HepG2 (cell line): ENCODE measurements at regions not wholly inside any gene's neighbourhood (a gene's known extent, or its start where the extent isn't known, plus 50 kb on each side); places are given as distances from the start of the nearest gene placed in this dataset.
"Not testable (repeated sequence)": the region's sequence is repeated elsewhere in the genome, so short reads cannot be mapped to it uniquely, and the experiment has no call there.

ENCODE experiments used
- ATAC-seq: fragments of 200-7000 bp; cut with Tn5 transposase; 3 replicates; pipeline ENCODE4 v1.9.1; 2020; ENCODE audit warnings: mild to moderate bottlenecking, moderate library complexity
- BruUV-seq: library from RNA; stranded (reverse); fragments of 400-500 nt; replicated peaks from 2 replicates; lab custom pipeline; 2021; lab: Mats Ljungman, UMichigan
- CTCF ChIA-PET: fragments of 300-600 bp; formaldehyde crosslinking; extraction: SDS; loops from one replicate; lab custom pipeline; 2021; ENCODE audit warnings: low total read pairs, inconsistent platforms, low intra/inter-chr PET ratio; lab: Yijun Ruan, JAX
- POLR2A ChIA-PET: fragments of 350-600 bp; sonication (Branson Sonifier 250); formaldehyde crosslinking; loops from one replicate; lab custom pipeline; 2020; ENCODE audit warnings: antibody characterized with exemption, inconsistent platforms; lab: Yijun Ruan, JAX
- DNase-seq: peaks from one replicate; pipeline ENCODE4 v3.0.0-alpha.2; 2015; ENCODE audit warnings: low spot score
- FAIRE-seq: peaks from 3 replicates; lab custom pipeline; 2011; peaks lifted over from hg19 to GRCh38; lab: Jason Lieb, UNC
- H2AFZ ChIP-seq: one replicate; pipeline ENCODE4 v1.6.1; 2011; ENCODE audit warnings: low read length, inconsistent platforms
- H3K27ac ChIP-seq: fragments of 300-600 bp; 3 replicates; pipeline ENCODE4 v1.8.0; 2011; ENCODE audit warnings: mixed run types, mild to moderate bottlenecking, mixed read lengths, low read length, inconsistent platforms; ENCODE audit not compliant: insufficient read depth; ENCODE audit errors: extremely low read length
- H3K27me3 ChIP-seq, 2 experiments: fragments of 200-600 bp in 1 of 2; 2 replicates in 1 of 2; 3 replicates in 1 of 2; pipeline versions ENCODE4 v1.6.0 to v1.8.0; 2011; ENCODE audit warnings: low read length in 2 of 2, mild to moderate bottlenecking in 2 of 2, moderate library complexity in 2 of 2, inconsistent platforms in 1 of 2; ENCODE audit not compliant: insufficient read depth in 2 of 2, control insufficient read depth in 1 of 2
- H3K36me3 ChIP-seq, 2 experiments: fragments of 200-600 bp in 1 of 2; replicated peaks in 1 of 2; 2 replicates in 1 of 2; 3 replicates in 1 of 2; pipeline versions ENCODE4 v1.5.1 to v1.8.0; 2011; ENCODE audit warnings: low read length in 2 of 2, inconsistent platforms in 1 of 2; ENCODE audit not compliant: insufficient read depth in 2 of 2, control insufficient read depth in 1 of 2
- H3K4me1 ChIP-seq: 2 replicates; pipeline ENCODE4 v1.5.1; 2012; ENCODE audit warnings: low read length, inconsistent platforms; ENCODE audit not compliant: insufficient read depth
- H3K4me2 ChIP-seq: 2 replicates; pipeline ENCODE4 v1.6.0; 2011; ENCODE audit warnings: low read depth, low read length, inconsistent platforms
- H3K4me3 ChIP-seq, 3 experiments: fragments of 200-600 bp in 1 of 3; sonication (generic), shearing (Covaris generic) in 1 of 3; replicated peaks in 1 of 3; 2 replicates each; pipeline ENCODE4 v1.5.1; 2011 to 2016; ENCODE audit warnings: low read length in 3 of 3, inconsistent platforms in 2 of 3, low read depth in 2 of 3, mild to moderate bottlenecking in 2 of 3, control low read depth in 1 of 3, mixed read lengths in 1 of 3; ENCODE audit not compliant: insufficient read depth in 1 of 3
- H3K79me2 ChIP-seq: one replicate; pipeline ENCODE4 v1.6.1; 2011; ENCODE audit warnings: low read length, inconsistent platforms; ENCODE audit not compliant: insufficient read depth
- H3K9ac ChIP-seq: 2 replicates; pipeline ENCODE4 v1.6.0; 2011; ENCODE audit warnings: mild to moderate bottlenecking, low read depth, low read length, inconsistent platforms; ENCODE audit not compliant: insufficient read depth
- H3K9me3 ChIP-seq: 2 replicates; pipeline ENCODE4 v1.5.1; 2012; ENCODE audit warnings: mild to moderate bottlenecking, low read length
- H4K20me1 ChIP-seq: 2 replicates; pipeline ENCODE4 v1.6.0; 2011; ENCODE audit warnings: inconsistent platforms, mild to moderate bottlenecking, low read length, moderate library complexity; ENCODE audit not compliant: insufficient read depth
- SETDB1 ChIP-seq: sonication (generic); formaldehyde crosslinking; IDR thresholded peaks from 2 replicates; pipeline ENCODE4 v1.5.1; 2020; ENCODE audit warnings: missing genetic modification reagents, mild to moderate bottlenecking, borderline replicate concordance
- ZBTB33 ChIP-seq: sonication (generic); formaldehyde crosslinking; IDR thresholded peaks from 2 replicates; pipeline ENCODE4 v1.4.0; 2020; ENCODE audit warnings: missing genetic modification reagents
- ZNF121 ChIP-seq: sonication (generic); formaldehyde crosslinking; IDR thresholded peaks from 2 replicates; pipeline ENCODE4 v1.5.0; 2020; ENCODE audit warnings: mild to moderate bottlenecking, missing genetic modification reagents
- WGBS: methylation state at CpG from one replicate; pipeline ENCODE4 v1.1.6; 2017; ENCODE audit warnings: low lambda C conversion rate; 5-methylcytosine and 5-hydroxymethylcytosine counted together
- in situ Hi-C: cut with HindIII; loops from 2 replicates; pipeline ENCODE4 v1.10.0; 2017; ENCODE audit warnings: low pct_unique_long_range_greater_than_20kb; ENCODE audit not compliant: extremely low pct_ligation_motif_present
- intact Hi-C: fragments of 100-400 bp; cut with micrococcal nuclease; formaldehyde crosslinking; loops from one replicate; pipeline ENCODE4 v1.10.0; 2022; ENCODE audit not compliant: unreplicated experiment

GRCh38 chr2:51778806-51779205 is 746.9 kb upstream of the NRXN1 start:
- Histone ChIP-seq H3K9ac (peak overlapping the region; percentile 47; the same call in 1 of the 2 replicates), H3K36me3 (no peaks in the 10 kb centered on the region), H3K4me1 (peaks cover 7% of the 10 kb centered on the region; the same call in 1 of the 2 replicates), H3K4me3 (peak overlapping the region; percentile 31 to 39 (median 39); a peak in 5 of 6 replicates), H3K79me2 (peaks cover 2% of the 10 kb centered on the region), H3K27me3 (no peaks in the 10 kb centered on the region), H3K9me3 (peaks cover 79% of the 10 kb centered on the region), H3K4me2 (peak overlapping the region; percentile 47), H2AFZ (no peak overlapping the region), H3K27ac (peak overlapping the region; percentile 55), H4K20me1 (no peaks in the 10 kb centered on the region)
- no peak for FAIRE-seq
- 5% methylated on average over 3 of the region's 3 CpGs for WGBS
- no TSS peak for BruUV-seq
- TF ChIP-seq ZBTB33 (CRISPR knock-in tag) (no peak), ZNF121 (CRISPR knock-in tag) (peak; percentile 47; the same call in 1 of the 2 replicates)
- CTCF ChIA-PET, result no interaction called here
- DNase-seq, result no peak
- in situ Hi-C loops, result no loop called here
- ATAC-seq, result no peak
- intact Hi-C loops, result no loop called here
- POLR2A ChIA-PET, result no interaction called here

DNA sequence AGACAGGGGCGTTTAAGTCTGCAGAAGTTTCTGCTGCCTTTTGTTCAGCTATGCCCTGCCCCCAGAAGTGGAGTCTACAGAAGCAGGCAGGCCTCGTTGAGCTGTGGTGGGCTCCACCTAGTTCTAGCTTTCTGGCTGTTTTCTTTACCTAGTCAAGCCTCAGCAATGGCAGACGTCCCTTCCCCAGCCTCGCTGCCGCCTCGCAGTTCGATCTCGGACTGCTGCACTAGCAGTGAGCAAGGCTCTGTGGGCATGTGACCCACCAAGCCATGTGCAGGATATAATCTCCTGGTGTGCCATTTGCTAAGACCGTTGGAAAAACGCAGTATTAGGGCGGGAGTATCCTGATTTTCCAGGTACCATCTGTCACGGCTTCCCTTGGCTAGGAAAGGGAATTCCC is 742.7 kb upstream of the NRXN1 start:
- H4K20me1 ChIP-seq, H3K36me3 ChIP-seq, DNase-seq, H3K4me3 ChIP-seq, H3K79me2 ChIP-seq, CTCF ChIA-PET, H3K4me1 ChIP-seq, H3K27me3 ChIP-seq, in situ Hi-C loops, FAIRE-seq, intact Hi-C loops, H2AFZ ChIP-seq, BruUV-seq, ATAC-seq, POLR2A ChIA-PET, H3K9ac ChIP-seq, H3K27ac ChIP-seq, H3K4me2 ChIP-seq: not testable (repeated sequence)
- 0 out of 2 replicates have a peak, but pooled peaks have one; percentile 57 for TF ChIP-seq SETDB1
- peaks cover 70% of the 10 kb centered on the region for H3K9me3 ChIP-seq
- 59% methylated on average over 11 of the region's 12 CpGs for WGBS
